Stimulated activated CD4-positive, alpha-beta T cell treated with anti-CD3 and anti-CD28 coated beads, Interleukin-12 subunit alpha, Interleukin-12 subunit beta, amount 100 ng/mL, for 48 hours (primary cell): ENCODE measurements at regions not wholly inside any gene's neighbourhood (a gene's known extent, or its start where the extent isn't known, plus 50 kb on each side); places are given as distances from the start of the nearest gene placed in this dataset.
"Not testable (repeated sequence)": the region's sequence is repeated elsewhere in the genome, so short reads cannot be mapped to it uniquely, and the experiment has no call there.

Source experiments
- DNase-seq, 3 donors: peaks; one replicate each; pipeline ENCODE4 v3.0.0-alpha.2; 2020; ENCODE audit warnings: low read depth in 2 of 3, low spot score in 1 of 3

DNA sequence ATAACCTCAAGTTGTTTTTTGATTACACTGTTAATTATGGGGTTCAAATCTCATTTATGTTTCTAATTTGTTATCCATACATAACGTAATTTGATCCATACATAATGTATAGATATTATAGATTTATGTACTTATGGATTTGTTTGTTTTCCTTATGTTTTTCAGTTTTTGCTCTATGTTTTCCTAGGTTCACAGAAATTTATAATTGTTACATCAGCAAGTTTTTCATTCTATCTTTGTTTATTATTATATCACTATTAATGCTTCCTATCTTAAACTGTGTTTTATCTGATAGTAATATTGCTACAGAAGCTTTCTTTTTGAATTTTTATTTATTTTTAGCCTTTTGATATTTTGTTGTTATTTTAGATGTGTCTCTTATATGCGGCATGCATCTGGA lies 194.3 kb upstream of the SOX21 start:
- DNase-seq = no peak

DNA sequence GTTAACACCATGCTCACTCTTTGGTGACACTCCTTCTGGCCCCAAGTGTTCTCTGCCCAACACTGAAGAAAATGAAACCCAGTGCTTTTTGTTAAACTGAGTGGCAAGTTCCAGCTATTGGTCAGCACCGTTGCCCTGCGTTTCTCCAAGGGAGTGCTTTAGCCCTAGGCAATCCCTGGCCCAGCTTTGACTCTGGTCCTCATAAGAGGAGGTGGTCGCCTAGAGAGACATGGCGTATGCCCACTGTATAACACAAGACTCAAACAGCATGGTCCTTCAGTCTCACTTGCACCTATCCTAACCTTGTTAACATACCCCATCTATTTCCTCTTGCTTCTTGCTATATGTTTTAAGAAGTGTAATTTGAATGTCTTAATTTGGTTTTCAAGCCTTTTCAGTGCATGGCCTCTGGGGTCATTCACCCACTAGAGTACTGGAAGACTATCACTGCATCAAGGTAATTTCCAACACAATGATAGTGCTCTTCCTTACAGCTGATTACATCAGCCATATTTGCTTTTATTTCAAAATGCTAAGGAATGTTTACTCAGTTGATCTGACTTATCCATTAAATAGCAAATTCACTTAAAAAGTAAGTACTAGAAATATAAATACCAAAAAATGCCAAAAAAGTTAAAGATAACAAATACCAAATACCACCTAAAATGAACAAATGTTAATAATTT lies 190.5 kb upstream of the SOX21 start:
- no peak for DNase-seq

DNA sequence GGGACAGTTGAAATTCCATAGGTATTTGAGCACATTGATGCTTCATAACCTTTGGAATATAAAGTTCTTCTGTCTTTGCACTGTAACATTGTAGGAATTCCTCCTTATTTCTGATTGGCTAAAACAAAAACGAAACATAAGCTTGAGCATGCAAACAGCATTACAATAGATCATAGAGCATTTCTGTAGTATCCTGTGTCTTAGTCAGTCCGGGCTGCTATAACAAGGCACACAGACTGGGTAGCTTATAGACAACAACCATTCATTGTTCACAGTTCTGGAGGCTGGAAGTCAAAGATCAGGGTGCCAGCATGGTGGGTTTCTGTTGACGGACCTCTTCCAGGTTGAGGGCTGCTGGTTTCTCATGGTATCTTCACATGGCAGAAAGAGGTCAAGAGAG lies 188.7 kb upstream of the SOX21 start:
- no peak for DNase-seq

- no peak for DNase-seq
Measured at GRCh38 chr13:94896719-94897317, 184.5 kb upstream of the SOX21 start.

DNA sequence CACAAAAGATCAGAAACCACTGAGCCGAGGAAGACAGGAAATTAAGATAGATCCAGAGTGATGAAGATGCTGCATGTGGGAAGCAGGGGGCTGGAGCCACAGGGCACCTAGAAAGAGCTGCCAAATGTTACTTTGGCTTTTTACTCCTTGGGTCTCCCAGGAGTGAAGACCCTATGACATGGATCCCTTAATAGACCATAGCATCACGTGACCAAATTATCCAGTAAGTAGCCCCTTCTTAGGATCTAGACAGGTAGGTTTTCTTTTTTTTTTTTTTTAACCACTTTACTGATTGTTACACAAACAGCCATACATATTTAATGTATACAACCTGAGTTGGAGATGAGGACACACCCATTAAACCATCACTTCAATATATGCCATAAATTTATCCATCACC lies 183.9 kb upstream of the SOX21 start:
- DNase-seq = no peak

DNA sequence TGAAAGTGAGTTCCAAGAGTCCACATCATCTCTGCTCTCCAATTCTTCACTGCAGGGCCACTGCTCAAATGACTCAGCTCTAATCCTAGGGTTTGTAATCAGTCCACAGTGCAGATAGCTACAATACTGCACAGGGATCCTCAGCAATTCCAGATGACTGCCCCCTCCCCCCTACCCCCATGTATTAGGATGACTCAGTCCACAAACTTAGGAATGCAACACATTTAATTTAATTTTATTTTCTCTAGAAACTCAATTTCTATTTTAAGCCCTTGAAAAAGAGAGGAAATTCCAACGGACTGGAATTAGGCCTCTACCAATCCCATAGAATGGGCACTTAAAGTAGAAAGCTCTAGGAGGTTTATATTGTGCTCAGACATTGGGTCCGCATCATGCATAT lies 173.8 kb upstream of the SOX21 start:
- no peak for DNase-seq

GRCh38 chr13:94880463-94880862 lies 168.1 kb upstream of the SOX21 start:
- DNase-seq = no peak

DNA sequence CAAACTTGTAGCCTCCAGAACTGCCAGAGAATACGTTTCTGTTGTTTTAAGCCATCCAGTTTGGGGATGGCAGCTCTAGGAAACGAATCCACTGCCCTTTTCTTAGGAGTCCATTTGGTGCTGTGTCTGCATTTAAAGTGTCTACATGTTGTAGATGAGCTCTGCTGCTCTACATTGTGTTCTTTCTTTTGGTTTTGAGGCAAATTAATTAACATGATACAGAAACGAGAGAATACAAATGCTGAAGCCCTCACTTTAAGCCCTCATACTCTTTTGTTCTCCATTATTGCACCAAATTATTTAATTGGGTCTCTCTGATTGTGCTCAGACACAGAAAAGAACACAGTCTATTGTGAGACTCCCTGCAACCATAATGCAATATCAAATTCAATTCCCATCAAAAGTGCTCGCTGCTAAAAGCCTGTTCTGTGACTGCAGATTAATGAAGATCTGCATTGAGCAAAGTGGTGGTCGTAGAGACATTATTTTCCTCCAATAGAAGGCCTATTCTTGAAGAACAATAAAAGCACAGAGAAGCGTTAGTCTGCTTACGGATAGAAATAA lies 166.3 kb upstream of the SOX21 start:
- DNase-seq = no peak

DNA sequence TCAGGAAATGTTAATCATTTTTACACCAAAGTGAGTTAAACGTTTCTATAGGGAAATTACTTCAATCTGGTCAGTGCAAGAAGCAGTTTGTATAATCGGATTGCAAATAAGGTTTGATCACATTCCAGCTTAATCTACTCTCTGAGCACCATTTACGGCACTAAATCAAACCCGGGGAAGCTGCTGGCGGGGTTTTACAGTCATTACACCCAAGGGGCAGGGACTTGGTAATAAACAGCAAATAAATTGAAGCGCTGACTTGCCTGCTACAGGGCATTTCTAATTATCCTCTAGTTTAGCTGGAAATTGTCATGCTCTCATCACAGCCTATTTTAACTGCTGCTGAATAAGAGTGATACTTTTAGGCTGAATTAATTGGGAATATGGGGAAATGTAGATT lies 152.1 kb upstream of the SOX21 start:
- DNase-seq = no peak

GRCh38 chr13:94860981-94861407 lies 148.6 kb upstream of the SOX21 start:
- no peak for DNase-seq

DNA sequence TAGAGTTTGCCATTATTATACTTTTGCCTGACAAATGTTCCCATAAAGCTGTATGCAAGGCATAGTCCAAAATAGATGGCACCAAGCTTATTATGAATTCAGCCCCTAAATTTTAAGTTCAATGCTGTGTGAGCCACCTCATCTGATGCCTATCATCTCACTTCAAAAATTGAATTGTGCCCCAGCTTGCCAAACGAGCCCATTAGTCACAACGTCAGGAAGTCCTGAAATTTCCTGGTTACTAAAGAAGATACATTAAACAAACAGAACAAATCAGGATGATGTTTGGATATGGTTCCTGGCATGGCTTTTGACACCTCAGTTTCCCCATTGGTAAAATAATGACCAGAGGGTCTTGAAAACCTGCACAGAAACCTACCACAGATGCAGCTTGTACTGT lies 147.5 kb upstream of the SOX21 start:
- DNase-seq = no peak

- DNase-seq = no peak
Measured at GRCh38 chr13:94859278-94859691, 146.9 kb upstream of the SOX21 start.

DNA sequence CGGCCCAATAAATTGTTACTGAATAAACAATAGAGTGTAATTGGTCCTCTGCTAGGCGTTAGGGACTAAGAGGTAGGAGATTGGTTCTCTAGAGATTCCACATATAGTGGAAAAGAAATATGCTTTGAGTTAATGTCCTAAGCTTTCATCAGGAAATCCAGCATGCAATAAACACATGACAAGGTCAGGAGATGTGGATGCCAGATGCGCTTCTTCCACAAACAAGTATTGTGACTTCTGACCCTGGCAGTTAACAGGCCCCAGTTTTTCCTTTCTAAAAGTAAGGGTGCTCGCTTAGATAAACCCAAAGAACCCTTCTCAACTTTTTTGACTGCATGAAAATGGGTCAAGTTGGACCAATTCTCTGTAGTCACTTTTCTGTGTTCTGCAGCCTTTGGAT lies 146.5 kb upstream of the SOX21 start:
- DNase-seq = no peak

DNA sequence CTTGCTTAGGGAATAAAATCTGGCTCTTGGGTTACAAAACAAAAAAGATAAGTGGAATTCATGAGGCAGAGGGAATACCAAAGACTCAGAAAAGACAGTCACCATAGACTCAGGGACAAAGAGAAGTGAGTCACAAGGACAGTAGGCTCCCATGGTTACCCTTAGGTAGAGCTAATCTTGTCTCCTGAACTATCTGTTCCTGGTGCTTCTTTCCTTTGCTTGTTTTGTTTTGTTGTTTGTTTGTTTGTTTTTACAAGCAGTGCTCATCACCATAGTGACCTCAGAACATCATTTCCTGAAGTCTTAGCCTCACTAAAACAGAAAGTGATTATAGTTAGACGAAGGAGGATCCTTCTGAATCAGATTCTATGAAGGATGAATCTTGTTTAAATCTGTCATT lies 142.3 kb upstream of the SOX21 start:
- DNase-seq = no peak

DNA sequence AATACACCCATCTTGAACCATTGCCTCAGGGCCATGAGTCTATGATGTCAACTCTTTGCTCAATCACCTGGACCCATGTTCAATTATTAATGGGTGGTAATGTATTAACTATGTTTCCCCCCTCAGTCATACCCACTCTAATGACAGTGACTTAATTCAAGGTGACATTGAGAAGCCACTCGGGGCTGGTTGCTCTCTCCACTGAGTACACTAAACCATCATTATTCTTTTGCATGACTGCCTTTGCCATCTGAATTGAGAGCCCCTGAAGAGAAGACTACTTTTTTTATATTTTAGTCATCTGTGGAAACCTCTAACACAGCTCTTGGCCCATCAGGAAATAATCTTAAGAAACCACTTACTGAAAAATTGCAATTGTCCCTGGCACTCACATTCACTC lies 139.2 kb upstream of the SOX21 start:
- no peak for DNase-seq

DNA sequence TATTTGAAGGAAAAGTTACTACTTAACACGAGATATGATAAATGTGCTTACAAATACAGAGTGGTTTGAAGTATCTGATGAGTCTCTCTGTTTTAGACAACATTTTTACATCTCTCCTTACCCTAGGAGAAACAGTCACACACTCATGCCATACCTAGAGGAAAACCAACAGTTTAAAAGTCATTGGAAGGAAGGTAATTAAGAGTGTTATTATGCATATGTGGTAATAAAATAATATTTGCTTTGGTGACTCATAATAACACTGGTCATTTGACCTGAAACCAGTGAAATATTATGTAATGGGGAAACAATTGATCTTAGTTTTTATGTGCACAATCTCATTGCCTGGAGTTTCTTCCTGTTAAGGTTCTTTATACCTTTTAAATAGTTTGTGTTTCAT lies 136.9 kb upstream of the SOX21 start:
- no peak for DNase-seq

DNA sequence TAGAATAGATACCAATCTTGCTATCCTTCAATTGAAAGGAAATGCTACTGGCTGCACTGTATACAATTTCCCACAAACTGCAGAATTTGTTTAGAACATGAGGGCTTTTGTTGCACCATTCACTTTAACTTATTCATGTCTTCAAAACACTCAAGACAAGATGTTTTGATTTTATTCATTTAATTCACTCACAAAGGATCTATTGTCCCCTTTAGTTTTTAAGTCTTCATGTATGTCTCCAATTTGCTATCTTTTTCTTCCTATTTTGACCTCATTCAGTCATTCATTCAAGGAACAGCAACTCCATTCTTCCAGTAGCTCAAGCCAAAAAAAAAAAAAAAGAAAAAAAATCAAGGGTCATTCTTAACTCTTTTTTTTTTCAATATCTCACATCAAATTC lies 130.6 kb upstream of the SOX21 start:
- no peak for DNase-seq

- not testable (repeated sequence) for DNase-seq
Measured at GRCh38 chr13:94837056-94837455, 124.7 kb upstream of the SOX21 start.

- no peak for DNase-seq
Measured at GRCh38 chr13:94829837-94830365, 117.6 kb upstream of the SOX21 start.

GRCh38 chr13:94829185-94829836 lies 117.0 kb upstream of the SOX21 start:
- no peak for DNase-seq

- DNase-seq = no peak
Measured at GRCh38 chr13:94827566-94827965, 115.2 kb upstream of the SOX21 start.

GRCh38 chr13:94825507-94825906 lies 113.2 kb upstream of the SOX21 start:
- no peak for DNase-seq
